Panc1 (cell line): ENCODE measurements at regions not wholly inside any gene's neighbourhood (a gene's known extent, or its start where the extent isn't known, plus 50 kb on each side); places are given as distances from the start of the nearest gene placed in this dataset.
"Not testable (repeated sequence)": the region's sequence is repeated elsewhere in the genome, so short reads cannot be mapped to it uniquely, and the experiment has no call there.

Source experiments
- ATAC-seq: fragments of 200-7000 bp; cut with Tn5 transposase; 2 replicates; pipeline ENCODE4 v1.9.1; 2020; ENCODE audit warnings: mild to moderate bottlenecking, moderate library complexity
- BruUV-seq: library from RNA; stranded (reverse); fragments of 400-500 nt; replicated peaks from 2 replicates; lab custom pipeline; 2021; lab: Mats Ljungman, UMichigan
- CTCF ChIA-PET: fragments of 300-600 bp; sonication (Branson Sonifier 250); formaldehyde crosslinking; loops from one replicate; lab custom pipeline; 2022; ENCODE audit warnings: antibody characterized with exemption; lab: Charles Lee
- POLR2A ChIA-PET: fragments of 300-600 bp; sonication (Branson Sonifier 250); formaldehyde crosslinking; loops from one replicate; lab custom pipeline; 2022; ENCODE audit warnings: antibody characterized with exemption; lab: Charles Lee
- DNase-seq: peaks from one replicate; pipeline ENCODE4 v3.0.0-alpha.2; 2010; ENCODE audit warnings: low read depth, low spot score
- H3K27ac ChIP-seq: 2 replicates; pipeline ENCODE4 v1.5.1; 2011; ENCODE audit warnings: mild to moderate bottlenecking, low read length, inconsistent platforms
- H3K27me3 ChIP-seq: fragments of 200-500 bp; sonication (Bioruptor generic); 2 replicates; pipeline ENCODE4 v1.6.0; 2014; ENCODE audit warnings: low read length, inconsistent platforms; ENCODE audit not compliant: control insufficient read depth, insufficient read depth
- H3K36me3 ChIP-seq: fragments of 200-500 bp; sonication (Bioruptor generic); 2 replicates; pipeline ENCODE4 v1.5.1; 2014; ENCODE audit warnings: inconsistent platforms, mild to moderate bottlenecking, low read length, moderate library complexity; ENCODE audit not compliant: control insufficient read depth, insufficient read depth
- H3K4me1 ChIP-seq: 2 replicates; pipeline ENCODE4 v1.5.1; 2011; ENCODE audit warnings: inconsistent platforms, mild to moderate bottlenecking, low read length, moderate library complexity; ENCODE audit not compliant: control insufficient read depth, insufficient read depth
- H3K4me3 ChIP-seq, 2 experiments: 2 replicates each; pipeline ENCODE4 v1.5.1; 2011 to 2012; ENCODE audit warnings: low read depth in 2 of 2, low read length in 2 of 2, mild to moderate bottlenecking in 2 of 2, inconsistent platforms in 1 of 2, moderate library complexity in 1 of 2
- H3K9me3 ChIP-seq: fragments of 200-500 bp; sonication (Bioruptor generic); 2 replicates; pipeline ENCODE4 v1.5.1; 2014; ENCODE audit warnings: low read depth, mild to moderate bottlenecking, inconsistent platforms, low read length, moderate library complexity; ENCODE audit not compliant: control insufficient read depth, insufficient read depth
- POLR2AphosphoS5 ChIP-seq: IDR thresholded peaks from 2 replicates; pipeline ENCODE4 v1.6.1; 2012; ENCODE audit warnings: mild to moderate bottlenecking, low read depth, low read length, moderate library complexity
- SIN3A ChIP-seq: IDR thresholded peaks from 2 replicates; pipeline ENCODE4 v1.6.1; 2012; ENCODE audit warnings: low read depth, mild to moderate bottlenecking, low read length, moderate library complexity, borderline replicate concordance; ENCODE audit not compliant: insufficient read depth
- TCF7L2 ChIP-seq: IDR thresholded peaks from 2 replicates; pipeline ENCODE4 v1.6.1; 2011; ENCODE audit warnings: mild to moderate bottlenecking, low read depth, low read length, inconsistent platforms
- in situ Hi-C: cut with HindIII; loops from 2 replicates; pipeline ENCODE4 v1.10.0; 2016; ENCODE audit warnings: low sequenced_read_pairs, low pct_unique_long_range_greater_than_20kb
- intact Hi-C: fragments of 100-400 bp; cut with micrococcal nuclease; formaldehyde crosslinking; loops from one replicate; pipeline ENCODE4 v1.10.0; 2022; ENCODE audit not compliant: unreplicated experiment
- TF ChIP-seq, protein P1 (sequence below): fragments of 450-650 bp; IDR thresholded peaks from 2 replicates; pipeline ENCODE4 v1.5.1; 2017; ENCODE audit warnings: mild to moderate bottlenecking
- TF ChIP-seq, protein P2 (sequence below), 2 experiments: IDR thresholded peaks; 2 replicates each; pipeline ENCODE4 v1.6.1; 2011 to 2012; ENCODE audit warnings: low read depth in 2 of 2, control low read depth in 1 of 2, low read length in 1 of 2, mild to moderate bottlenecking in 1 of 2, moderate library complexity in 1 of 2; ENCODE audit not compliant: insufficient read depth in 1 of 2

GRCh38 chr7:24438232-24438631, 135.0 kb upstream of the PALS2 start:
- Histone ChIP-seq H3K9me3 (no peaks in the 10 kb centered on the region), H3K27ac (no peak overlapping the region), H3K4me3 (no peak overlapping the region), H3K36me3 (no peaks in the 10 kb centered on the region), H3K4me1 (no peaks in the 10 kb centered on the region), H3K27me3 (no peaks in the 10 kb centered on the region)
- no peak for ATAC-seq
- TF ChIP-seq SIN3A (no peak), POLR2AphosphoS5 (no peak), TCF7L2 (no peak)
- TF ChIP-seq, protein P1, sequence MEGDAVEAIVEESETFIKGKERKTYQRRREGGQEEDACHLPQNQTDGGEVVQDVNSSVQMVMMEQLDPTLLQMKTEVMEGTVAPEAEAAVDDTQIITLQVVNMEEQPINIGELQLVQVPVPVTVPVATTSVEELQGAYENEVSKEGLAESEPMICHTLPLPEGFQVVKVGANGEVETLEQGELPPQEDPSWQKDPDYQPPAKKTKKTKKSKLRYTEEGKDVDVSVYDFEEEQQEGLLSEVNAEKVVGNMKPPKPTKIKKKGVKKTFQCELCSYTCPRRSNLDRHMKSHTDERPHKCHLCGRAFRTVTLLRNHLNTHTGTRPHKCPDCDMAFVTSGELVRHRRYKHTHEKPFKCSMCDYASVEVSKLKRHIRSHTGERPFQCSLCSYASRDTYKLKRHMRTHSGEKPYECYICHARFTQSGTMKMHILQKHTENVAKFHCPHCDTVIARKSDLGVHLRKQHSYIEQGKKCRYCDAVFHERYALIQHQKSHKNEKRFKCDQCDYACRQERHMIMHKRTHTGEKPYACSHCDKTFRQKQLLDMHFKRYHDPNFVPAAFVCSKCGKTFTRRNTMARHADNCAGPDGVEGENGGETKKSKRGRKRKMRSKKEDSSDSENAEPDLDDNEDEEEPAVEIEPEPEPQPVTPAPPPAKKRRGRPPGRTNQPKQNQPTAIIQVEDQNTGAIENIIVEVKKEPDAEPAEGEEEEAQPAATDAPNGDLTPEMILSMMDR = no peak
- TF ChIP-seq, protein P2, sequence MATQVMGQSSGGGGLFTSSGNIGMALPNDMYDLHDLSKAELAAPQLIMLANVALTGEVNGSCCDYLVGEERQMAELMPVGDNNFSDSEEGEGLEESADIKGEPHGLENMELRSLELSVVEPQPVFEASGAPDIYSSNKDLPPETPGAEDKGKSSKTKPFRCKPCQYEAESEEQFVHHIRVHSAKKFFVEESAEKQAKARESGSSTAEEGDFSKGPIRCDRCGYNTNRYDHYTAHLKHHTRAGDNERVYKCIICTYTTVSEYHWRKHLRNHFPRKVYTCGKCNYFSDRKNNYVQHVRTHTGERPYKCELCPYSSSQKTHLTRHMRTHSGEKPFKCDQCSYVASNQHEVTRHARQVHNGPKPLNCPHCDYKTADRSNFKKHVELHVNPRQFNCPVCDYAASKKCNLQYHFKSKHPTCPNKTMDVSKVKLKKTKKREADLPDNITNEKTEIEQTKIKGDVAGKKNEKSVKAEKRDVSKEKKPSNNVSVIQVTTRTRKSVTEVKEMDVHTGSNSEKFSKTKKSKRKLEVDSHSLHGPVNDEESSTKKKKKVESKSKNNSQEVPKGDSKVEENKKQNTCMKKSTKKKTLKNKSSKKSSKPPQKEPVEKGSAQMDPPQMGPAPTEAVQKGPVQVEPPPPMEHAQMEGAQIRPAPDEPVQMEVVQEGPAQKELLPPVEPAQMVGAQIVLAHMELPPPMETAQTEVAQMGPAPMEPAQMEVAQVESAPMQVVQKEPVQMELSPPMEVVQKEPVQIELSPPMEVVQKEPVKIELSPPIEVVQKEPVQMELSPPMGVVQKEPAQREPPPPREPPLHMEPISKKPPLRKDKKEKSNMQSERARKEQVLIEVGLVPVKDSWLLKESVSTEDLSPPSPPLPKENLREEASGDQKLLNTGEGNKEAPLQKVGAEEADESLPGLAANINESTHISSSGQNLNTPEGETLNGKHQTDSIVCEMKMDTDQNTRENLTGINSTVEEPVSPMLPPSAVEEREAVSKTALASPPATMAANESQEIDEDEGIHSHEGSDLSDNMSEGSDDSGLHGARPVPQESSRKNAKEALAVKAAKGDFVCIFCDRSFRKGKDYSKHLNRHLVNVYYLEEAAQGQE (IDR thresholded peaks at IDR 0.05; ENCODE audit: insufficient read depth in 1 of 2, low read depth in 2 of 2, low read length in 1 of 2) = no peak
- POLR2A ChIA-PET = no interaction called here
- in situ Hi-C loops = no loop called here
- CTCF ChIA-PET = no interaction called here
- DNase-seq = no peak
- BruUV-seq = no TSS peak
- intact Hi-C loops = no loop called here

GRCh38 chr7:24439104-24439503, 134.1 kb upstream of the PALS2 start:
- H3K9me3 ChIP-seq, H3K4me3 ChIP-seq, intact Hi-C loops, H3K27ac ChIP-seq, DNase-seq, in situ Hi-C loops, H3K36me3 ChIP-seq, H3K27me3 ChIP-seq, POLR2A ChIA-PET, CTCF ChIA-PET, ATAC-seq, H3K4me1 ChIP-seq, BruUV-seq: not testable (repeated sequence)

DNA sequence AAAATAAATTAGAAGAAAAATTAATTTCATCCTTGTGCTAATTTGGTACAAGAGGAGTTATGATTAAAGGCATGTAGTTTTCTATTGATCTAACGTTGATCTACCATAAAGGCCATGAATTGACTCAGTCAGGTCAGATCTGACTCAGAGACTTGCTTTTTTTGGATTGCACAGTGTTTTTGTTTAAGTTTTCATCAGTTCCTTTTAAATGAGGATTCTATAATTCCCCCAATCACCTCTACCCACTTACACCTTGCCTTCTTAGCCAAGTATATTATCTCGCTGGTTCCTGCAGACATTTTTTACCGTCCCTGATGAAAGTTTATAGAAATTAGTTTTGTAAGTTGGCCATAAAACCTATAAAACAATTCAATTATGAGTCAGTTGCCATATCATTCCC, 132.4 kb upstream of the PALS2 start:
- POLR2A ChIA-PET = no interaction called here
- TF ChIP-seq TCF7L2 (no peak), SIN3A (no peak), POLR2AphosphoS5 (no peak)
- TF ChIP-seq, protein P2 (IDR thresholded peaks at IDR 0.05; ENCODE audit: insufficient read depth in 1 of 2, low read depth in 2 of 2, low read length in 1 of 2) = no peak
- TF ChIP-seq, protein P1 = no peak
- H3K27ac ChIP-seq = no peak overlapping the region
- in situ Hi-C loops = no loop called here
- H3K9me3 ChIP-seq = no peaks in the 10 kb centered on the region
- H3K4me1 ChIP-seq = no peaks in the 10 kb centered on the region
- intact Hi-C loops = no loop called here
- BruUV-seq = no TSS peak
- no peaks in the 10 kb centered on the region for H3K36me3 ChIP-seq
- ATAC-seq (no peak), DNase-seq (no peak)
- no peak overlapping the region for H3K4me3 ChIP-seq
- no peaks in the 10 kb centered on the region for H3K27me3 ChIP-seq
- CTCF ChIA-PET = no interaction called here
